Astrocyte (in vitro differentiated cells and primary cell): ENCODE measurements at regions not wholly inside any gene's neighbourhood (a gene's known extent, or its start where the extent isn't known, plus 50 kb on each side); places are given as distances from the start of the nearest gene placed in this dataset.

Experiments used
- DNase-seq: peaks from one replicate; pipeline ENCODE4 v3.0.0-alpha.2; 2010; ENCODE audit warnings: low read depth
- FAIRE-seq: peaks from 2 replicates; lab custom pipeline; 2011; peaks lifted over from hg19 to GRCh38; lab: Jason Lieb, UNC
- H2AFZ ChIP-seq: 2 replicates; pipeline ENCODE4 v1.6.0; 2012; ENCODE audit warnings: low read depth, low read length, inconsistent platforms
- H3K27ac ChIP-seq: 2 replicates; pipeline ENCODE4 v1.5.1; 2011; ENCODE audit warnings: low read depth, low read length, inconsistent platforms
- H3K27me3 ChIP-seq: 2 replicates; pipeline ENCODE4 v1.6.0; 2011; ENCODE audit warnings: low read length, inconsistent platforms; ENCODE audit not compliant: insufficient read depth
- H3K36me3 ChIP-seq: 2 replicates; pipeline ENCODE4 v1.5.1; 2011; ENCODE audit warnings: low read length, inconsistent platforms; ENCODE audit not compliant: insufficient read depth
- H3K4me1 ChIP-seq: 2 replicates; pipeline ENCODE4 v1.5.1; 2011; ENCODE audit warnings: low read length, inconsistent platforms; ENCODE audit not compliant: insufficient read depth
- H3K4me2 ChIP-seq: 2 replicates; pipeline ENCODE4 v1.6.0; 2012; ENCODE audit warnings: low read length, inconsistent platforms
- H3K4me3 ChIP-seq: 2 replicates; pipeline ENCODE4 v1.5.1; 2011; ENCODE audit warnings: low read depth, mild to moderate bottlenecking, low read length, inconsistent platforms; ENCODE audit not compliant: insufficient read depth
- H3K79me2 ChIP-seq: 2 replicates; pipeline ENCODE4 v1.6.0; 2012; ENCODE audit warnings: mild to moderate bottlenecking, low read length, inconsistent platforms; ENCODE audit not compliant: insufficient read depth
- H3K9ac ChIP-seq: 2 replicates; pipeline ENCODE4 v1.6.0; 2012; ENCODE audit warnings: mild to moderate bottlenecking, low read length, inconsistent platforms
- H3K9me3 ChIP-seq: 2 replicates; pipeline ENCODE4 v1.5.1; 2012; ENCODE audit warnings: low read depth, mild to moderate bottlenecking, low read length, inconsistent platforms; ENCODE audit not compliant: insufficient read depth
- H4K20me1 ChIP-seq: 2 replicates; pipeline ENCODE4 v1.6.0; 2012; ENCODE audit warnings: low read length, inconsistent platforms; ENCODE audit not compliant: insufficient read depth
- H3K27ac Mint-ChIP-seq: one replicate; pipeline ENCODE4 v1.8.0; 2021; ENCODE audit warnings: mild to moderate bottlenecking, mixed read lengths; ENCODE audit not compliant: unreplicated experiment
- H3K27me3 Mint-ChIP-seq: one replicate; pipeline ENCODE4 v1.8.0; 2021; ENCODE audit warnings: low read depth, mixed read lengths; ENCODE audit not compliant: unreplicated experiment
- H3K36me3 Mint-ChIP-seq: one replicate; pipeline ENCODE4 v1.8.0; 2021; ENCODE audit warnings: low read depth, mixed read lengths; ENCODE audit not compliant: unreplicated experiment
- H3K4me1 Mint-ChIP-seq: one replicate; pipeline ENCODE4 v1.8.0; 2021; ENCODE audit warnings: low read depth, mixed read lengths; ENCODE audit not compliant: unreplicated experiment
- H3K4me3 Mint-ChIP-seq: one replicate; pipeline ENCODE4 v1.8.0; 2021; ENCODE audit warnings: mild to moderate bottlenecking, moderate library complexity, mixed read lengths; ENCODE audit not compliant: unreplicated experiment
- H3K9me3 Mint-ChIP-seq: one replicate; pipeline ENCODE4 v1.8.0; 2021; ENCODE audit warnings: mild to moderate bottlenecking, mixed read lengths; ENCODE audit not compliant: unreplicated experiment
- CTCF ChIP-seq: IDR thresholded peaks from 2 replicates; pipeline ENCODE4 v1.5.1; 2011; ENCODE audit warnings: low read depth, mild to moderate bottlenecking, inconsistent platforms, low read length, moderate library complexity; ENCODE audit not compliant: insufficient read depth
- EZH2 ChIP-seq: IDR thresholded peaks from 2 replicates; pipeline ENCODE4 v1.6.1; 2012; ENCODE audit warnings: mild to moderate bottlenecking, low read length, inconsistent platforms; ENCODE audit not compliant: insufficient read depth

- no peak overlapping the region for H3K9ac ChIP-seq
- peaks cover 6% of the 10 kb centered on the region for H3K9me3 Mint-ChIP-seq
- no peaks in the 10 kb centered on the region for H3K27me3 ChIP-seq
- H3K9me3 ChIP-seq = no peaks in the 10 kb centered on the region
- H3K4me1 Mint-ChIP-seq = no peaks in the 10 kb centered on the region
- no peak overlapping the region for H3K27ac Mint-ChIP-seq
- no peaks in the 10 kb centered on the region for H3K79me2 ChIP-seq
- FAIRE-seq (peak; percentile 58), DNase-seq (no peak)
- H3K4me3 ChIP-seq = no peak overlapping the region
- TF ChIP-seq CTCF (no peak), EZH2 (no peak)
- H3K36me3 ChIP-seq = no peaks in the 10 kb centered on the region
- H3K27me3 Mint-ChIP-seq = no peaks in the 10 kb centered on the region
- H3K27ac ChIP-seq = no peak overlapping the region
- no peak overlapping the region for H2AFZ ChIP-seq
- no peaks in the 10 kb centered on the region for H3K4me1 ChIP-seq
- no peak overlapping the region for H3K4me2 ChIP-seq
- no peaks in the 10 kb centered on the region for H4K20me1 ChIP-seq
- no peaks in the 10 kb centered on the region for H3K36me3 Mint-ChIP-seq
- H3K4me3 Mint-ChIP-seq = no peak overlapping the region
Observed at GRCh38 chr14:54098536-54098935, 141.9 kb upstream of the BMP4 start.

GRCh38 chr14:54102051-54102456 is 145.4 kb upstream of the BMP4 start:
- no peak for FAIRE-seq
- Histone ChIP-seq H3K4me3 (no peak overlapping the region), H3K27me3 (no peaks in the 10 kb centered on the region), H3K9me3 (no peaks in the 10 kb centered on the region), H3K9ac (no peak overlapping the region), H2AFZ (no peak overlapping the region), H3K4me1 (peaks cover 5% of the 10 kb centered on the region), H3K79me2 (no peaks in the 10 kb centered on the region), H4K20me1 (no peaks in the 10 kb centered on the region), H3K36me3 (no peaks in the 10 kb centered on the region), H3K4me2 (no peak overlapping the region), H3K27ac (no peak overlapping the region)
- Mint-ChIP-seq H3K4me3 (no peak overlapping the region), H3K36me3 (no peaks in the 10 kb centered on the region), H3K27ac (no peak overlapping the region), H3K9me3 (no peaks in the 10 kb centered on the region), H3K27me3 (no peaks in the 10 kb centered on the region), H3K4me1 (peaks cover 2% of the 10 kb centered on the region)
- DNase-seq = no peak
- TF ChIP-seq EZH2 (no peak), CTCF (no peak)

- no peak overlapping the region for H3K27ac ChIP-seq
- H3K4me3 ChIP-seq = no peak overlapping the region
- H3K4me1 ChIP-seq = peaks cover 10% of the 10 kb centered on the region
- no peak overlapping the region for H3K9ac ChIP-seq
- TF ChIP-seq CTCF (no peak), EZH2 (no peak)
- H3K4me3 Mint-ChIP-seq = no peak overlapping the region
- no peaks in the 10 kb centered on the region for H3K79me2 ChIP-seq
- no peak for DNase-seq
- H2AFZ ChIP-seq = no peak overlapping the region
- H3K36me3 Mint-ChIP-seq = no peaks in the 10 kb centered on the region
- no peak overlapping the region for H3K27ac Mint-ChIP-seq
- no peaks in the 10 kb centered on the region for H3K27me3 Mint-ChIP-seq
- H3K9me3 ChIP-seq = no peaks in the 10 kb centered on the region
- H4K20me1 ChIP-seq = no peaks in the 10 kb centered on the region
- H3K27me3 ChIP-seq = no peaks in the 10 kb centered on the region
- FAIRE-seq = no peak
- H3K36me3 ChIP-seq = no peaks in the 10 kb centered on the region
- no peaks in the 10 kb centered on the region for H3K9me3 Mint-ChIP-seq
- H3K4me1 Mint-ChIP-seq = peaks cover 6% of the 10 kb centered on the region
- no peak overlapping the region for H3K4me2 ChIP-seq
Observed at GRCh38 chr14:54102530-54102929, 145.9 kb upstream of the BMP4 start.
